HEK293T (cell line): ENCODE measurements at regions not wholly inside any gene's neighbourhood (a gene's known extent, or its start where the extent isn't known, plus 50 kb on each side); places are given as distances from the start of the nearest gene placed in this dataset.

Experiments used
- BHLHE40 ChIP-seq: fragments of 450-650 bp; IDR thresholded peaks from 2 replicates; pipeline ENCODE4 v1.6.1; 2016; ENCODE audit warnings: mild to moderate bottlenecking, moderate library complexity, borderline replicate concordance
- FOXA1 ChIP-seq: fragments of 450-650 bp; IDR thresholded peaks from 2 replicates; pipeline ENCODE4 v1.6.1; 2016; ENCODE audit warnings: mild to moderate bottlenecking
- FOXK2 ChIP-seq: fragments of 450-650 bp; IDR thresholded peaks from 2 replicates; pipeline ENCODE4 v1.6.1; 2016; ENCODE audit warnings: mild to moderate bottlenecking
- FOXM1 ChIP-seq: fragments of 450-650 bp; IDR thresholded peaks from 2 replicates; pipeline ENCODE4 v1.6.1; 2017; ENCODE audit warnings: mild to moderate bottlenecking, borderline replicate concordance
- HDGF ChIP-seq: fragments of 450-650 bp; IDR thresholded peaks from 2 replicates; pipeline ENCODE4 v1.6.1; 2017; ENCODE audit warnings: antibody characterized with exemption, borderline replicate concordance
- L3MBTL2 ChIP-seq: fragments of 450-650 bp; conservative IDR thresholded peaks from 2 replicates; pipeline ENCODE4 v1.6.1; 2016; ENCODE audit warnings: mild to moderate bottlenecking
- LEF1 ChIP-seq: fragments of 450-650 bp; IDR thresholded peaks from 2 replicates; pipeline ENCODE4 v1.6.1; 2017; ENCODE audit warnings: mild to moderate bottlenecking, borderline replicate concordance
- NFRKB ChIP-seq: fragments of 450-650 bp; IDR thresholded peaks from 2 replicates; pipeline ENCODE4 v1.6.1; 2016; ENCODE audit warnings: mild to moderate bottlenecking, moderate library complexity
- SP1 ChIP-seq: fragments of 450-650 bp; IDR thresholded peaks from 2 replicates; pipeline ENCODE4 v1.6.1; 2017
- SUZ12 ChIP-seq: fragments of 450-650 bp; IDR thresholded peaks from 2 replicates; pipeline ENCODE4 v1.6.1; 2016; ENCODE audit warnings: mild to moderate bottlenecking
- TARDBP ChIP-seq: fragments of 450-650 bp; IDR thresholded peaks from 2 replicates; pipeline ENCODE4 v1.6.1; 2016
- ZNF384 ChIP-seq: fragments of 450-650 bp; IDR thresholded peaks from 2 replicates; pipeline ENCODE4 v1.6.1; 2016
- TF ChIP-seq, protein P1 (sequence below): fragments of 450-650 bp; IDR thresholded peaks from 2 replicates; pipeline ENCODE4 v1.6.1; 2016

DNA sequence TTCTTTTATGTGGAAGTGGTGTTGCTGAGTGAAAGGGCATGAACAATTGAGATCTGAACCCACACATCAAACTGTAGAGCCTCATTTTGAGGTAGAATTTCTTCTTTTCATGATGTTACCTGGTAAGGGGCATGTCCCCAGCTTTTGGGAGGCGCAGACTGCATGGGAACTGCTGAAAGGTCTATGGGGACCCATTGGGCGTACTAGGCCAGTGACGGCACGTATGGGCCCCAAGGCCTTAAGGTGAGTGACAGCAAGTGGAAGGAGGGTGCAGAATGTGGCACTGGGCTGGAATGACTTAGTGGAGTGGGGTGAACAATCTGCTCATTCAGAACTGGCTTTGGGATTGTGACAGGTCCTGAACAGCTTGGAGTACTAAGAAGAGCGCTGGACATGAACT, 123.6 kb upstream of the RGMA start:
- no peak for TF ChIP-seq FOXA1
- TF ChIP-seq L3MBTL2, result no peak
- TF ChIP-seq LEF1, result no peak
- no peak for TF ChIP-seq FOXM1
- TF ChIP-seq FOXK2, result no peak
- TF ChIP-seq BHLHE40, result no peak
- no peak for TF ChIP-seq ZNF384
- no peak for TF ChIP-seq HDGF
- TF ChIP-seq, protein P1, sequence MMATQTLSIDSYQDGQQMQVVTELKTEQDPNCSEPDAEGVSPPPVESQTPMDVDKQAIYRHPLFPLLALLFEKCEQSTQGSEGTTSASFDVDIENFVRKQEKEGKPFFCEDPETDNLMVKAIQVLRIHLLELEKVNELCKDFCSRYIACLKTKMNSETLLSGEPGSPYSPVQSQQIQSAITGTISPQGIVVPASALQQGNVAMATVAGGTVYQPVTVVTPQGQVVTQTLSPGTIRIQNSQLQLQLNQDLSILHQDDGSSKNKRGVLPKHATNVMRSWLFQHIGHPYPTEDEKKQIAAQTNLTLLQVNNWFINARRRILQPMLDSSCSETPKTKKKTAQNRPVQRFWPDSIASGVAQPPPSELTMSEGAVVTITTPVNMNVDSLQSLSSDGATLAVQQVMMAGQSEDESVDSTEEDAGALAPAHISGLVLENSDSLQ, result no peak
- TF ChIP-seq SUZ12, result no peak
- TF ChIP-seq TARDBP, result no peak
- TF ChIP-seq SP1, result no peak
- no peak for TF ChIP-seq NFRKB
